HG02588 (cell line): ENCODE measurements at regions not wholly inside any gene's neighbourhood (a gene's known extent, or its start where the extent isn't known, plus 50 kb on each side); places are given as distances from the start of the nearest gene placed in this dataset.

ENCODE experiments used
- ATAC-seq: cut with Tn5 transposase; IDR thresholded peaks from one replicate; pipeline ENCODE4 v1.9.1; 2021; ENCODE audit warnings: mild to moderate bottlenecking, moderate library complexity; ENCODE audit not compliant: unreplicated experiment

- no peak for ATAC-seq
Measured at GRCh38 chr13:39892721-39893685, 237.5 kb downstream of the COG6 start.

GRCh38 chr13:39893808-39894207 lies 238.3 kb downstream of the COG6 start:
- ATAC-seq: no peak

GRCh38 chr13:39894586-39894985 lies 239.1 kb downstream of the COG6 start:
- ATAC-seq: no peak

- no peak for ATAC-seq
Measured at GRCh38 chr13:39895254-39895653, 239.8 kb downstream of the COG6 start.

- no peak for ATAC-seq
Measured at GRCh38 chr13:39897636-39898035, 242.2 kb downstream of the COG6 start.

- ATAC-seq: no peak
Measured at GRCh38 chr13:39900106-39900750, 244.8 kb downstream of the COG6 start.

- no peak for ATAC-seq
Measured at GRCh38 chr13:39904959-39905358, 249.5 kb downstream of the COG6 start.

GRCh38 chr13:39909634-39910033 lies 254.2 kb downstream of the COG6 start:
- no peak for ATAC-seq

- ATAC-seq: no peak
Measured at GRCh38 chr13:39910041-39910440, 254.6 kb downstream of the COG6 start.

GRCh38 chr13:39910833-39911232 lies 255.4 kb downstream of the COG6 start:
- no peak for ATAC-seq

GRCh38 chr13:39913339-39913738 lies 257.9 kb downstream of the COG6 start:
- ATAC-seq: no peak

- no peak for ATAC-seq
Measured at GRCh38 chr13:39913928-39914327, 258.5 kb downstream of the COG6 start.

- ATAC-seq: no peak
Measured at GRCh38 chr13:39915418-39915817, 260.0 kb downstream of the COG6 start.

- no peak for ATAC-seq
Measured at GRCh38 chr13:39916330-39916729, 260.9 kb downstream of the COG6 start.

GRCh38 chr13:39918620-39919236 lies 263.3 kb downstream of the COG6 start:
- no peak for ATAC-seq

- ATAC-seq: no peak
Measured at GRCh38 chr13:39920613-39921012, 265.2 kb downstream of the COG6 start.

GRCh38 chr13:39926345-39926744 lies 270.9 kb downstream of the COG6 start:
- no peak for ATAC-seq

GRCh38 chr13:39928261-39928660 lies 272.8 kb downstream of the COG6 start:
- no peak for ATAC-seq

- ATAC-seq: no peak
Measured at GRCh38 chr13:39929583-39929982, 274.1 kb downstream of the COG6 start.

GRCh38 chr13:39930060-39930459 lies 274.6 kb downstream of the COG6 start:
- ATAC-seq: no peak

- ATAC-seq: no peak
Measured at GRCh38 chr13:39930544-39931444, 275.3 kb downstream of the COG6 start.
